Neural cell (in vitro differentiated cells): ENCODE measurements at regions not wholly inside any gene's neighbourhood (a gene's known extent, or its start where the extent isn't known, plus 50 kb on each side); places are given as distances from the start of the nearest gene placed in this dataset.
A peak's percentile ranks its signal among the peaks of the same experiment; 100 is the strongest.

ENCODE experiments used
- H2AFZ ChIP-seq: fragments of 200-600, 300-800 bp; sonication (generic), shearing (Covaris generic); 2 replicates; pipeline ENCODE4 v1.6.0; 2014; ENCODE audit warnings: low read depth, mild to moderate bottlenecking, antibody characterized with exemption, low read length, moderate library complexity
- H3F3A ChIP-seq: fragments of 200-600 bp; shearing (Covaris generic); 2 replicates; pipeline ENCODE4 v1.6.1; 2016; ENCODE audit warnings: mild to moderate bottlenecking, moderate library complexity, mixed read lengths, antibody characterized with exemption, low read length; ENCODE audit not compliant: insufficient read depth, poor library complexity, severe bottlenecking
- H3K27ac ChIP-seq: fragments of 200-600, 300-800 bp; sonication (generic), shearing (Covaris generic); 2 replicates; pipeline ENCODE4 v1.5.1; 2014; ENCODE audit warnings: mild to moderate bottlenecking, low read length, moderate library complexity
- H3K27me3 ChIP-seq: fragments of 300-800, 200-600 bp; sonication (generic), shearing (Covaris generic); 2 replicates; pipeline ENCODE4 v1.6.0; 2014; ENCODE audit warnings: mild to moderate bottlenecking, low read depth, low read length, moderate library complexity; ENCODE audit not compliant: insufficient read depth
- H3K36me3 ChIP-seq: fragments of 300-800, 200-600 bp; sonication (generic), shearing (Covaris generic); 2 replicates; pipeline ENCODE4 v1.5.1; 2014; ENCODE audit warnings: mild to moderate bottlenecking, antibody characterized with exemption, low read length, moderate library complexity; ENCODE audit not compliant: insufficient read depth
- H3K4me2 ChIP-seq: fragments of 300-800, 200-600 bp; sonication (generic), shearing (Covaris generic); 2 replicates; pipeline ENCODE4 v1.6.0; 2014; ENCODE audit warnings: mild to moderate bottlenecking, low read length
- H3K4me3 ChIP-seq: fragments of 300-800, 200-600 bp; sonication (generic), shearing (Covaris generic); 2 replicates; pipeline ENCODE4 v1.5.1; 2014; ENCODE audit warnings: mild to moderate bottlenecking, low read length, moderate library complexity
- H3K79me2 ChIP-seq: fragments of 200-600 bp; shearing (Covaris generic); replicated peaks from 2 replicates; pipeline ENCODE4 v1.6.0; 2014; ENCODE audit warnings: mild to moderate bottlenecking, low read length, moderate library complexity; ENCODE audit not compliant: insufficient read depth
- H3K9ac ChIP-seq: fragments of 300-800, 200-600 bp; sonication (generic), shearing (Covaris generic); 2 replicates; pipeline ENCODE4 v1.6.1; 2016; ENCODE audit warnings: mild to moderate bottlenecking, low read length, mixed read lengths
- H3K9me2 ChIP-seq: fragments of 200-600 bp; shearing (Covaris generic); 2 replicates; pipeline ENCODE4 v1.6.1; 2016; ENCODE audit warnings: mild to moderate bottlenecking, low read length, mixed read lengths; ENCODE audit not compliant: insufficient read depth
- H3K9me3 ChIP-seq: fragments of 200-600, 300-800 bp; sonication (generic), shearing (Covaris generic); 2 replicates; pipeline ENCODE4 v1.6.1; 2016; ENCODE audit warnings: mild to moderate bottlenecking, mixed run types, low read length, moderate library complexity, mixed read lengths
- H4K20me1 ChIP-seq: fragments of 200-600 bp; shearing (Covaris generic); 2 replicates; pipeline ENCODE4 v1.6.1; 2016; ENCODE audit warnings: mild to moderate bottlenecking, mixed run types; ENCODE audit not compliant: insufficient read depth
- CTCF ChIP-seq: fragments of 450-650 bp; IDR thresholded peaks from 2 replicates; pipeline ENCODE4 v1.5.1; 2014; ENCODE audit warnings: antibody characterized with exemption, mild to moderate bottlenecking, moderate library complexity; ENCODE audit not compliant: poor library complexity, severe bottlenecking
- EP300 ChIP-seq: fragments of 450-650 bp; conservative IDR thresholded peaks from 2 replicates; pipeline ENCODE4 v1.6.1; 2014; ENCODE audit warnings: antibody characterized with exemption, mild to moderate bottlenecking, moderate library complexity; ENCODE audit not compliant: poor library complexity, severe bottlenecking
- EZH2 ChIP-seq: fragments of 200-600, 300-800 bp; shearing (Covaris generic), sonication (generic); IDR thresholded peaks from 2 replicates; pipeline ENCODE4 v1.6.1; 2014; ENCODE audit warnings: antibody characterized with exemption, low read length, borderline replicate concordance, mild to moderate bottlenecking; ENCODE audit not compliant: insufficient read depth, poor library complexity, severe bottlenecking
- MXI1 ChIP-seq: fragments of 450-650 bp; conservative IDR thresholded peaks from 2 replicates; pipeline ENCODE4 v1.6.1; 2014; ENCODE audit warnings: antibody characterized with exemption, mild to moderate bottlenecking; ENCODE audit not compliant: poor library complexity, severe bottlenecking
- POLR2AphosphoS5 ChIP-seq: IDR thresholded peaks from 2 replicates; pipeline ENCODE4 v1.6.1; 2012
- RAD21 ChIP-seq: fragments of 450-650 bp; conservative IDR thresholded peaks from 2 replicates; pipeline ENCODE4 v1.6.1; 2014; ENCODE audit warnings: antibody characterized with exemption, mild to moderate bottlenecking, moderate library complexity
- REST ChIP-seq: IDR thresholded peaks from 2 replicates; pipeline ENCODE4 v1.6.1; 2012; ENCODE audit warnings: borderline replicate concordance
- SMC3 ChIP-seq: fragments of 450-650 bp; conservative IDR thresholded peaks from 2 replicates; pipeline ENCODE4 v1.6.1; 2014; ENCODE audit warnings: antibody characterized with exemption, mild to moderate bottlenecking, moderate library complexity; ENCODE audit not compliant: poor library complexity
- TAF1 ChIP-seq: IDR thresholded peaks from 2 replicates; pipeline ENCODE4 v1.6.1; 2012; ENCODE audit warnings: low read depth

GRCh38 chr3:153906366-153906765, 214.8 kb upstream of the ARHGEF26 start:
- TF ChIP-seq CTCF: no peak
- TF ChIP-seq TAF1: no peak
- TF ChIP-seq SMC3: no peak
- TF ChIP-seq RAD21: no peak
- no peak for TF ChIP-seq EP300
- no peak for TF ChIP-seq REST
- no peak for TF ChIP-seq EZH2
- no peak for TF ChIP-seq POLR2AphosphoS5
- TF ChIP-seq MXI1: no peak
- Histone ChIP-seq H3K36me3 (no peaks in the 10 kb centered on the region), H3K9ac (no peak overlapping the region), H3K9me3 (no peaks in the 10 kb centered on the region), H3F3A (no peaks in the 10 kb centered on the region), H4K20me1 (no peaks in the 10 kb centered on the region), H3K4me3 (no peak overlapping the region), H3K79me2 (no peaks in the 10 kb centered on the region), H3K27me3 (no peaks in the 10 kb centered on the region), H3K9me2 (no peaks in the 10 kb centered on the region), H3K27ac (no peak overlapping the region), H3K4me2 (no peak overlapping the region), H2AFZ (no peak overlapping the region)

- Histone ChIP-seq H3K9me2 (no peaks in the 10 kb centered on the region), H3K36me3 (no peaks in the 10 kb centered on the region), H3K9me3 (no peaks in the 10 kb centered on the region), H3K27ac (no peak overlapping the region), H3K4me2 (no peak overlapping the region), H3K27me3 (no peaks in the 10 kb centered on the region), H3K79me2 (no peaks in the 10 kb centered on the region), H2AFZ (no peak overlapping the region), H3K4me3 (no peak overlapping the region), H4K20me1 (no peaks in the 10 kb centered on the region), H3F3A (no peaks in the 10 kb centered on the region), H3K9ac (no peak overlapping the region)
- TF ChIP-seq EP300: peak; percentile 34
- TF ChIP-seq TAF1: no peak
- no peak for TF ChIP-seq SMC3
- TF ChIP-seq MXI1: no peak
- no peak for TF ChIP-seq POLR2AphosphoS5
- no peak for TF ChIP-seq CTCF
Observed at GRCh38 chr3:153910387-153910786, 210.8 kb upstream of the ARHGEF26 start.
